MV-4-11 (cell line): ENCODE measurements at regions not wholly inside any gene's neighbourhood (a gene's known extent, or its start where the extent isn't known, plus 50 kb on each side); places are given as distances from the start of the nearest gene placed in this dataset.
A peak's percentile ranks its signal among the peaks of the same experiment; 100 is the strongest.
"Not testable (repeated sequence)": the region's sequence is repeated elsewhere in the genome, so short reads cannot be mapped to it uniquely, and the experiment has no call there.

Source experiments
- DNase-seq: peaks from one replicate; lab custom pipeline; 2025; lab: John Stamatoyannopoulos, UW

DNA sequence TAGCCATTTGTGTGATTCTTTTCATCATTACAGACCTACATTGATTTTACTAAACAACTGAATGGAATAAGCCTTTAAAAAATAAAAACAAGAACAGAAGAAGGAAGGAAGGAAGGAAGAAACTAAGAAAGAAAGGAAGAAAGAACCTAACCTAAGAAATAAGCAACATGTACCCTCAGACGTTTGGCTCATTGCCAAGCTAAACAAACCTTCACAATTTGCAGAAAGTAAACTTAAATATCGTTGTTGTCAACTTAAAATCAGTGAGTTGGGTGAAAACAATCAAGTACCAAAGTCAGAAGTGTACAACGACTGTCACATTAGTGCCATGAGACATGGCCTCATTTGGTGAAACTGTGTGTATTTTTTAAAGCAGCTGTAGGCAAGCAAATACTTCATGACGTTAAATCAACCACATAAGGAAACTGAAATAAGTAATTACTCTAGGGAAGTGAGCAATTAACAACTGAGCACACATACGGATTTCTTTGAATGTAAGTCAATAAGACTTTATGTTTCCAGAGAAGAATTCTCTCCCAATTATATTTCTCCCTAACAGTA, 313.1 kb upstream of the TMPRSS15 start:
- DNase-seq: no peak

DNA sequence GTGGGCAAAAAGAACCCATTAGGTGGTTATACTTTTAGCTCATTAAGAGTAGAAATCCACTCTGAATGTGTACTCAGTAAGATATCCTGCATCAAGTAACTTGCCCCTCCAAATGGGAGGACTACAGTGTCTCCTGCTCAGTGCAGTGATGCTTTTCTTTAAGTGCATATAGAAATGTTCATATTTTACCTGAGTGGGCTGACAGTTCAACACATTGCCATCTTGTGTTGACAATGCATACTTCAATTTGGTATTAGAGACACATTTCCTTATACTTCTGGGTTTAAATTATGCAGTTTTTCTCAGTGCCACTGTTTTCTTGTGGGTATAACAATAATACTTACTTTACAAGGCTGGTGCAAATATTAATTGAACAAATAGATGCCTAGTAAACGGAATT, 318.6 kb upstream of the TMPRSS15 start:
- no peak for DNase-seq

GRCh38 chr21:18723171-18723570, 319.6 kb upstream of the TMPRSS15 start:
- no peak for DNase-seq

GRCh38 chr21:18725653-18726052, 322.1 kb upstream of the TMPRSS15 start:
- peak; percentile 9 for DNase-seq

DNA sequence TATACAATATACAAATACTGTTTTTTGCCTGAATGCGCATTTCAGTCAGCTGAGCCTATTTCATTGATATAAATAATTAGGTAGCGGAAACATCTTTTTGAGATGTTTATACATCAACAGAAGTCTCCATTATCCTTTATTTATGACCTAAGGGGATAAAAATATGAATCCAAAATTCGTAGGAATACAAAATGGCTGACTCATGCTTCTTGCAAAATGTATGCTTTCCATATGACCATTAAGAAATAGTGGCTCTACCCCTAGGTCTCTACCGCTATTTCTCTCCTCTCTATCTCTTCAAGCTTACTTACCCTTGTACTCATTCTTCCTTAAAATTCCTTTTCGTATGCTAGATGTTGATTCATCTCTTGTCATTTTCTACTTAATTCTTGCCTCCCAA, 338.4 kb upstream of the TMPRSS15 start:
- DNase-seq: no peak

DNA sequence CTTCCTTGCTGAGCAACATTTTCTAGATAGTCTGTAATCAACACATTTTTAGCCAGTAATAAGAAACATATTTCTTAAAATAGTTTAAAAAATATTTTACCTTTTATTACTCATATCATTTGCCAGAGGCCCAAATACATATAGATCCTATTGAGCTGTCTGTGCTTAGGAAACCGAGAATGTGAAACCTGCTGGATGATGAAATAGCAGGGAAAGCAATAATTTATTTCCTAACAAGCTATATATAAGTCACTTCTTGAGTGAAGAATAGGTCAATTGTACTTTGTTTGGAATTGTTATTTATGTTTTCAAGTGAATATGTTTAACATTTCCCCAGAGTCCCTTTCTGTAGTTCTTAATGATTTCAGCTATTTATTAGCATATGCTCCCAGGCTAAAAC, 339.9 kb upstream of the TMPRSS15 start:
- DNase-seq: no peak

DNA sequence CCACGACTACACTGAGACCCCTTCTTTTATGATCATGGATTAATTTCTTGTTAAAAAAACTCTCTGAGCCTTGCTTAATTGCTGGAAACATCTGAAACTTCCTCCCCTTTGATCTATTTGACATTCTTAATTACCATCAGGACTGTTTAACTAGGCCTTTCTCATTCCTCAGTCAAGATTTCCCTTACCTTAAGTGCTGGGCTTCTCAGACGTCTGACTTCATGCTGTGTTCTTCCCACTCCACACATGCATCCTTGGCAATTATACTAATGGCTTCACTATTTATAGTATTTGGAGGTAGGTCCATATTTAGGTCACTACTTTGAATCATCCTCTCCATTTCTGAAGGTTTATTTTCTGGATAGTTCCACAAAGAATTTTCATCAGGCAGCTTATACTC, 341.3 kb upstream of the TMPRSS15 start:
- DNase-seq: no peak

DNA sequence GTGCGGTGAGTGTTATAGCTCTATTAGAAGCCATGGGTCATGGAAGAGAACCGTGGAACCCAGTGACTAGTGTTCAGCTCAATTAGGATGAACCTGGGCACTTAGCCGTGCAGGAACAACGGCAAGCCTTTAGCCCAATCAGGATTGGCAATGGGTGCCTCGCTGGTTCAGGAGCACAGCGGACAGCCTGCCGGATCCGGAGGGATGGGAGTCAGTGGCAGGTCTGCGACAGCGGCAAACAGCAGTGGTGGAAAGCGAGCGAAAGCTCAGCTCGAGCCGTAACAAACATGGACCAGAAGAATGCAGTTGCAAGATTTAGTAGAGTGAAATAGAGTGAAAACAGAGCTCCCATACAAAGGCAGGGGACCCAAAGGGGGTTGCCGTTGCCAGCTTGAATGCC, 349.3 kb upstream of the TMPRSS15 start:
- not testable (repeated sequence) for DNase-seq

DNA sequence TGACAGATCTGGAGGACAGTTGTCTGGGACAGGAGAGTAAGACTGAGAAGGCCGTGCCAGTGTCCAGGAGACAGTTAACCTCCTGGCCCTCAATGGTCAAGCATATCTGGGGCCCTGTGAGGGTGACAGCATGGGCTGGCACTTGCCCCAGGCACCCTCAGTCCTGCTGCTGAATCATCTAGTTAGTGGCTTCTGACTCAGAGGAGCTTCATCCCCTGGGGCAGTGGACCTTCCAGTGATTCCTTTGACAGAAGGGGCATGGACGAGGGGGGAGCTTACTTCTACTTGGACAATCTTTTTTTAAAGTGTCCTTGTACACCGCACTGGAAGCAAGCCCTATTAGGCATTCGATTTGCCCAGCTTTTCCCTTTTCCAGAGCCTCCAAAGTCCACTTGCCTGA, 352.7 kb upstream of the TMPRSS15 start:
- not testable (repeated sequence) for DNase-seq

- no peak for DNase-seq
These were observed 355.7 kb upstream of the TMPRSS15 start for GRCh38 chr21:18759267-18759666.

- DNase-seq: no peak
These were observed 356.2 kb upstream of the TMPRSS15 start for GRCh38 chr21:18759751-18760161.

DNA sequence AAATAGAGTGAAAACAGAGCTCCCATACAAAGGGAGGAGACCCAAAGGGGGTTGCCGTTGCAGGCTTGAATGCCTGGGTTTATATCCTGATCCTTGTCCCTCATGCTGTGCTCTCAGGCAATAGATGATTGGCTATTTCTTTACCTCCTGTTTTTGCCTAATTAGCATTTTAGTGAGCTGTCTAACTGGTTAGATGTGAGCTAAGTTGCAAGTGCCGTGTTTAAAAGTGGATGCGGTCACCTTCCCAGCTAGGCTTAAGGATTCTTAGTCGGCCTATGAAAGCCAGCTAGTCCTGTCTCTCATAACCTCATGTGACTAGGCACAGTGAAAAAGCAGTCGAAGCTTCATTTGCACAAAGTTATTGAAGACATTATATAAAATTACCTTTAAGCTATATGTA, 356.7 kb upstream of the TMPRSS15 start:
- no peak for DNase-seq

DNA sequence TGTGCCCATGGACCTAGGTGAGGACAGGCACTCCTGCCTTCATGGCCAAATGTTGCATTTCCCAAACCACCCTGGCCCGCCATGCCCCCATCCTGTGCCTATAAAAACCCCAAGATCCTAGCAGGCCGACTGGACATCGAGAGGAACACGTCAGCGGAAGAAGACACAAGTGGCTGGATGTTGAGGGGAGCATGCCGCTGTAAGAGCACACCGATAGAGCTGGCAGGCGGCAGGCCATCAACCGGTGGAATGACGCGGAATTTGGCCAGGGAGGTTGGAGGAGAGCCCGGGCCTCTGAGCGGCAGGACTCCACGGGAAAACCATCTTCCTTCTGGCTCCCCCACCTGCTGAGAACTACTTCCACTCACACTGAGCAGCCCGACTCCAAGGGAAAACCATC, 361.1 kb upstream of the TMPRSS15 start:
- DNase-seq: no peak

DNA sequence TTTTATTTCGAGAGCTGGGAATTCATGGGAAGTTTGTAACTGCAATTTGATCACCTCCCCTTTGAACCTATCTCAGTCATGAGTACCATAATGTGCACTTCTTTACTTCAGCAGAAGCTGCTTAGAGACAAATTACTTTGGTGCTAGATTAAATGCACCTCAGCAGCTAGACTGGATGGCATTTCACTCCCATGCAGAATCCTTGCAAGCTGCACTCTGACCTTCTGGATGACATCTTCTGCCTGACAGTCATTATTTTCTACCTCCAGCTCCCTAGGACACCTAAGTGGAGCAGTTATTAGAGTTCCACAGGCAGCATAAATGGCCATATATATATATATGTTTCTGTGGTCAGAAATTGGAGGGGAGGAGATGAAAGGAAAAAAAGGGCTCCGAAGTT, 366.0 kb upstream of the TMPRSS15 start:
- no peak for DNase-seq

- DNase-seq: peak; percentile 64
These were observed 368.3 kb upstream of the TMPRSS15 start for GRCh38 chr21:18771845-18772380.

GRCh38 chr21:18772404-18772803, 368.8 kb upstream of the TMPRSS15 start:
- DNase-seq: peak; percentile 58

DNA sequence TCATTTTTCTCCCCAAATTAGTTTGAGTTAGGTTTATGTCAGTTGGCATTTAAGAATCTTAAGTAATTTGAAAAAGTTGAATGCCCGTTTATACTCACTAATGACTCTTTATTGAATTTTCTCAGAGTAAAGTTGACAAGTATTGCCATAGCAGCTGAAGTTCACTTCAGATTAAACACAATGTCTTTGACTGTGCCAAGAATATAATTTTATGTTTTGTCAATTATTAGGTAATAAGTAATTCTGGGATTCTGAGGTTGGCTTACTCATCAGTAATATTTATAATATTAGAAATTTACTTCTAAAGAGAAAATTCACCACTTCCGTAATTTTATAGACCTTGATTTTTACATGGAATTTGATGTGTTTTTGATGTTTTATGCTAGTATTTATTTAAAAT, 369.3 kb upstream of the TMPRSS15 start:
- no peak for DNase-seq

GRCh38 chr21:18776936-18777335, 373.4 kb upstream of the TMPRSS15 start:
- DNase-seq: no peak

- no peak for DNase-seq
These were observed 379.1 kb upstream of the TMPRSS15 start for GRCh38 chr21:18782721-18783120.

DNA sequence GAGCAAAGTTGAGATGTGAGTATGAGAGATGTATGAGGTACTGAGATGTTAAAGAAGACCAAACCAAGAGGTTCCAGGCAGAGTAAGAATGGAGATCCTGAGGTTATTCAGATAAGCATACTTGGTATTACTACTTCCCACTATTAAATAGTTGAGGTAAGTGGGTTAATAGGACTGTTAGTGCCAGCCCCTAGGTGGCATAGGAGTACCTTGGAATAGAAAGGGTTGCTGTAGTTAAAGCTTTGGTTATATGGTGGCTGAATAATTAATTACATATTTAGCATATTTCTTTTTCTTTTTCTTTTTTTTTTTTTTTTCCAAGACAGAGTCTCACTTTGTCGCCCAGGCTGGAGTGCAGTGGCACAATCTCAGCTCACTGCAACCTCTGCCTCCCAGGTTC, 397.9 kb upstream of the TMPRSS15 start:
- peak; percentile 14 for DNase-seq

DNA sequence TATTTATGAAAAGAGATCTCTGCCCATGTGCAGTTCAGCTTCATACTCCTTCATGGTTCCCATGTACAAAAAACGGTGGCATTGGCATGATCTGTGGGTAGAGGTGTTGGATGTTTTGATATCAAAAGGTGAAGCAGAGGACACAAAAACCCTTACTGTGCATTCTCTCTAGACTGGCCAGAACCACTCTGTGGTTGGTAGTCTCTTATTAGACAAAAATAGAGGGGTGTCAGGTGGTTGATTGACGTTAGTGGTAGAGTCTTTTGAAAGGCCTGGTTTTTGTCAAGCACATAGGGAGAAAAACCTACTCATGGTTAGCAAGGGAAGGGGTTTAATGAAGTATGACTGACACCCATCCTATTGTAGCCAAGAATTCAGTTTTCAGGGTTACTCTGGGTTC, 400.0 kb upstream of the TMPRSS15 start:
- DNase-seq: no peak

DNA sequence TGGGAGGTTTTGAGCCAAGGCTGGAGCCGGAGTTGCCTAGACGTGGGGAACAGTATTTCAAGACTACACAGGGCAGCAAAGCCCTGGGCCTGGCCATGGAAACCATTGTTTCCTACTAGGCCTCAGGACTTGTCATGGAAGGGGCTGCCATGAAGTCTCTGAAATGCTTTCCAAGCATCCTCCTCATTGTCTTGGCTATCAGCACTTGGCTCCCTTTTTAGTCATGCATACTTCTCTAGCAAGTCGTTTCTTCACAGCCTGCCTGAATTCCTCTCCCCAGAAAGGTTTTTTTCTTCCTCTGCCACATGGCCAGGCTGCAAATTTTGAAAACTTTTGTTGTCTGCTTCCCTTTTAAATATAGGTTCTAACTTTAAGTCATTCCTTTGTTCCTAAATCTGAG, 406.6 kb upstream of the TMPRSS15 start:
- no peak for DNase-seq

DNA sequence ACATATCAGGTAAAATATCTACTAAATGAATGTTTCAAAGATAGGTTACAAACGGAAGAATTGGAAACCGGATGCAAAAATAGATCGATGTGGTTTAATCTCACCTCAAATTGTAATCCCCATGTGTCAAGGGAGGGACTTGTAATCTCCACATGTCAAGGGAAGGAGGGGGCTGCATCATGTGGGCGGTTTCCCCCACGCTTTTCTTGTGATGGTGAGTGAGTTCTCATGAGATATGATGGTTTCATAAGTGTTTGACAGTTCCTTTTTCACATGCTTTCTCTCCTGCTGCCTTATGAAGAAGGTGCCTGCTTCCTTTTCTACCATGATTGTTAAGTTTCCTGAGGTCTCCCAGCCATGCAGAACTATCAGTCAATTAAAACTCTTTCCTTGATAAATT, 408.7 kb upstream of the TMPRSS15 start:
- DNase-seq: peak; percentile 99

GRCh38 chr21:18819507-18819906, 415.9 kb upstream of the TMPRSS15 start:
- no peak for DNase-seq

GRCh38 chr21:18826562-18826961, 423.0 kb upstream of the TMPRSS15 start:
- DNase-seq: no peak
